HG02610 (cell line): ENCODE measurements at regions not wholly inside any gene's neighbourhood (a gene's known extent, or its start where the extent isn't known, plus 50 kb on each side); places are given as distances from the start of the nearest gene placed in this dataset.
A peak's percentile ranks its signal among the peaks of the same experiment; 100 is the strongest.

ENCODE experiments used
- ATAC-seq: cut with Tn5 transposase; IDR thresholded peaks from one replicate; pipeline ENCODE4 v1.9.1; 2021; ENCODE audit warnings: mild to moderate bottlenecking, moderate library complexity; ENCODE audit not compliant: unreplicated experiment

DNA sequence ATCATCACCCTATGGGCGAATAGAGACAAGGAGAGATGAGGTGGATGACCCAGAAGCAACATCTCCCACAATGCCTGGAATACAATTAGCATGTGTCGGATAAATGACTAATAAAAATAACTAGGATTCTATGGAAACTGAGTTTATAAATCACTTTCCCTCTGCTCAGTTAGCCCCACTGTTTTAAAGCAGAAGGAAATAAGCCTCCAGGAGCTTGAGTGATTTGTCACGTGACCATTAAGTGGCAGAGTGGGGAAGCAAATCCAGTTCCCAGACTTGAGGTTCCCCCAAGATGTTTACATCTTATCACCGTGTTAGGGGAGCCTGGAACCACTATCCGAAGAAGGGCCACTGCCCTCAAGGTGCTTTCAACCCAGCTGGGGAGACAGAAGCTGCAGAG, 136.5 kb upstream of the CCND2 start:
- ATAC-seq = no peak

DNA sequence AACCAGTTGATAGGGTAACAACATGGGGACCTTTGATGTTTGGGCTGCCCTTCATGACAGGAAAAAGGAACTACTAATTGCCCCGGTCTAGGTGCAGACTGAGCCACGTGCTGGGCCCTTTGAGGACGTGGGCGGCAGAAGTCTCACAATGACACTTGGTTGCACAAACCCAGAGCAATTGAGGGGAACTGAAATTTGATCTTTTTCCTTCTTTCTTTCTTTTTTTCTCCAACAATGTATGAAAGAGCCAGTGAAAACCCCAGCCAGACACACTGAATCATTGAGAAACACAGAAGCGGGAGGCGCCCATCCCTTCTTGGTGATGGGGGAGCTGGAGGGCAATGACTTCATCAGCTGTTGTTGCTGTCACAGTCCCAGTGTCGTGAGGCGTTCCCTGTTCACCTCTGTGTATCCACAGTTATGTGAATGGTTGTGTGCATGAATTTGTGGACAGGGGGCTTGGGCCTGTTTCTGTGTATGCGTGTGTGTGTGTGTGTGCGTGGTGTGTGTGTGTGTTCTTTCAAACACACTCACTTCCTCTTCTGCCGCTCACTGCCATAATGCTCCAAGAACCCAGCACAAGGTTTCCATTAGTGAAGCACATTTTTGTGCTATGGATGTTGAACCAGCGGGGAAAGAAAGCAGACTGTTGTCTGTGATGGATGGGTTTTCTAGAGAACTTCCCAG, 137.5 kb upstream of the CCND2 start:
- peak; percentile 83 for ATAC-seq

DNA sequence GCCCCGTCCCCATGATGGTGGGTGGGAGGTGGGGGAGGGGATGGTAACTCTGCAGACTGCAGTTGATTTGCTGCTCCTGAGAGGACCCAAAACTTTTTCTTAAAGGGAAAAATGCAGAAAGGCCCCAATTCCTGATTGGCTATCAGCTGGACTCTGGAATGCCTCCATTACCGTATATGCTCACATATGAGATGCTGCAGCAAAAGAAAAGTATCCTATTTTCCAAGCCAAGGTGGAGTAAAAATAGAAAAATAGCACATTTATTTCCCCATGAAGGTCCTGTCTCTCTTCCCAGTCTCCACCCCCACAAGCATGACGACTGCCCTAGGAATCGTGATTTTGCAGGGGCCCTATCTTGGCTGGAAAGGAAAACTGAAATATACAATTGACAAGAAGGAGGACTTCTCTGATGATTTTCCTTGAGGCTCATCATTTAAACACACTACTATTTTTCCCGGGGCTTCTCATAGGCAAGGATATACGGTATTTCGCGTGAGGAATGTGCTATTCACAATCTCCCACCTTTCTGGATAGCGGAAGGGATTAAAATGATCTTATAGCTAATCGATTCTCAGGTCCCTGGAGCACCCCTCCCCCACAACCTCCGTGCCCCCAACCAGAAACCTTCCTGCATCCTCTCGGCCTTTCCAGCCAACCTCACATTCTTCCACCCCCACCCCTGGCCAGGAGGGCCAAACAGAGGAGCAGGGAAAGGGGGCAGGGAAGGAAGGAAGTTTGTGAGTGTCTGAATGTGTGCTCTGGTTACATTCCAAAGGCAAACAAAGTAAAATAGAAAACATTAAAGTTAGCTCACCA, 138.9 kb upstream of the CCND2 start:
- no peak for ATAC-seq

DNA sequence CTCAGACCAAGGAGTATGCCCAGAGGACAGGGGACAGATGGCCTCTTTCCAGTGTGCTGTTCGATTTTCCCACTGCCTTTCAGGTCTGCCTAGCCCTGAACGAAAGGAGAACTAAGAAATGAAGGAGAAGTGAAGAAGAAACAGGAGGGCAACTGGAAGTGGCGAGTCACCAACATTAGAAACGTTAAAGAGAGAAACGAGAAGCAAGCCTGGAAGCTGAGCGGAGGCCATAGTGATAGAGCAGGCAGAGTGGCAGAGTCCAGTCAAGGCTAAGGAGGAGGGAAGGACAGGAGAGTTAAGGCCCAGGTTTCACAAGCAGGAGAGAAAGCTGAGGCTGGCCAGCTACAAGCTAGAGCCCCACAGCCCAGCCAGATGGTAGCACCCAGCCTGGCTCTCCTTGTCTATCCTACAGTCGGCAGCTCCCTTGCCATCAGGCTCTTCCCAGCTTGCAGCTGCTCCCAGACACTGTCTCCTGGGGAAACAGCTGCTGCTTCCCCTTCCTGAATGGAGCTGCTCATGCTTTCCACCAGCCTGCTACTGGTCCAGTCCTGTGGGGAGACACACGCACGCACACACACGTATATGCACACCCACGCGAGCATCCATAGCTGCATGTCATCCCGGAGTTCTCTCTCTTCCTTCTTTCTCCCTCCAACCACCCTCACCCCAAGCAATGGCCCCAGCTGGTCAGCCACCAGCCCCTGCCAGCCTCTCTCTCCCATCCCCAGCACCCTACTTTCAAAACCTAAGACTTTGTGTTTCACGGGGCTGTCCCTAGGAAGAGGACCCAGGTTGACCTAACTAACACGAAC, 139.7 kb upstream of the CCND2 start:
- no peak for ATAC-seq

DNA sequence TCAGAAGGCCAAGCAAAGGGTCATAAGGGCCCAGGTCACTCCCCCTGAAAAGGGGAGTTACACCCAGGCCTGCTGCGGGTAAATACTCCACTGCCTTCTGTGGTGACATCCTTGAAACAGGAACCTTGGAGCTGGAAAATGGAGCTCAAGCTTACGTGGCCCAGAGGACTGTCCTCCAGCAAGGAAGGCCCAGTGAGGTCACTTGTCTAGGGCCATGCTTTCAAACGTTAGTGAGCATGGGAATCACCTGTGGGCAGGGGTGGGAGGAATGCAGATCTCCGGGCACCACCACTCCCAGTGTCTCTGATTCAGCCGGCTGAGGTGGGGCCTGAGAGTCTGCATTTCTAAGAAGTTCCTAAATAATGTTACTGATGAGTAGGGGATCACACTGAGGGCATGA, 140.5 kb upstream of the CCND2 start:
- ATAC-seq = no peak

DNA sequence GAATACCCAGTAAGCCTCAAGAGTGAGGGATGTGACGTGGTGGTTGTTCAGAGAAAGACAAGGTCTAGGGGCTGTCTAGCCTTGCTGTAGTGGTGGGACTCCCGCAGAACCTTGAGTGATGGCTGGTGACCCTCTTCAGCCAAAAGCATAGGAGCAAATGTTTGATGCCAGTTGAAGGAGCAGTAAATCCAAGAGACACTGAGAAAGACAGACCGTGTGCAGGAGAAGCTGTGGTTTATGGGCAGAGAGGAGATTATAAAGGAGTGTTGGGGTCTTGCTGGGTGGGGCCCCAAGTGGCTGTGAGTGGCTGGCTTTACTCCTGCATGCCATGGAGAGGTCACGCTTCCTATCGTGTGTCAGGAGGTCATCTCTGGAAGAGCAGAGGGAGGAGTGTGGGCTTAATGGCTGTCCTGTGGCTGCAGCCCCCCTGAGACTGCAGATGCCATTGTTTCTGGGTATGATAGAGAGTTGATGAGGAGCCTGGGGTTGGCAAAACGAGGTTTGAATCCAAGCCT, 152.0 kb upstream of the CCND2 start:
- ATAC-seq = no peak

DNA sequence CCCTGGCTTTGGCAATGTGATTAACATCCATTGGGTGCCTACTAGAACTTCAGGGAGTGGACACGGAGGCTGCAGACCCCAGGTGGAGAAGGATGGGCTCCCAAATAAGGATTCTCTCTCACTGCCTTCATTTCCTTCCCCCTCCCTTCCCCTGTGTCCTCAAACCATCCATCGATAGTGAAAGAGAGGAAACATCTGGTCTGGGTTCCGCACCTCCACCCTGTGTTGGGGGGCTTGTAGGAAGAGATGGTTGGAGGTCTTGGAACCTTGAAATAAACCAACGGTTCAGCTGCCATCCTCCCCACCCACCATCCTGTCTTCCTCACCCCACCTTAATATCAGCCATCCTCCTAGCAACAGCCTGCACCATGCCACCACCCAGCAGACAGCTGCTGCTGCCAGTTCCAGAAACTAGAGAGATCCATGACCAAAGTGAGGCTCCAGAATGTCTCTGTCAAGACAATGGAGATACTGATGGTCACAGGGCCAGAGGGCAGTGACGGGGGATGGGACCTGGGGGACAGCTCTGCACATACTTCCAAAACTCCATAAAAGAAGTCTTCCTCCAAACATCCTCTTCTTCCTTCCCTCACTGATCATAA, 153.1 kb upstream of the CCND2 start:
- no peak for ATAC-seq

DNA sequence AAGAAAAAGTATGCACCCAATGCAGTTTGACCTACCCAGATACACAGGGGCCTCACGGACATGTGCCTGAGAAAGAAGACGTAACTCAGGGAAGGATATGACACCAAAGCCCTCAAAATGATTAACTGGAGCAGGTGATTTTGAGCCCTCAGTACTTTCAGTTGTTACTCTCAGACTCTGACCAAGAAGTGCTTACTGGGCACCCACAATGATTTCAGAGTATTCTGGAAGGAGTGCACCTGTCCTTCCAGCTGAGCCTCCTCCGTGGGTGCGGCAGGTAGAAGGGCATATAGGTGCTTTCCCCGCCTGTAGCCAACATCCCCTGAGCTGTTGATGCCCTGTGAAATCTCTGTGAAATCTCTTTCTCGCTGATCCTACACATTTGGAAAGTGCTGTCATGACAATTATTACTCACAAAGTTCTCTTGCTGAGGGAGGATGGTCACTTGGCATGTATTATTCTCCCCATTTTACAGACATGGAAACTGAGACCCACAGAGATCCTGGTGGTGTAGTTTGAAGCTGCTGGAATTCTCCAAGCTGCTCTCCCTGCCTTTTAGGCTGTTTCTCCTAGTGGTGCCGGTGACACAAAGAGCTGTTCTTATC, 154.3 kb upstream of the CCND2 start:
- peak; percentile 74 for ATAC-seq

DNA sequence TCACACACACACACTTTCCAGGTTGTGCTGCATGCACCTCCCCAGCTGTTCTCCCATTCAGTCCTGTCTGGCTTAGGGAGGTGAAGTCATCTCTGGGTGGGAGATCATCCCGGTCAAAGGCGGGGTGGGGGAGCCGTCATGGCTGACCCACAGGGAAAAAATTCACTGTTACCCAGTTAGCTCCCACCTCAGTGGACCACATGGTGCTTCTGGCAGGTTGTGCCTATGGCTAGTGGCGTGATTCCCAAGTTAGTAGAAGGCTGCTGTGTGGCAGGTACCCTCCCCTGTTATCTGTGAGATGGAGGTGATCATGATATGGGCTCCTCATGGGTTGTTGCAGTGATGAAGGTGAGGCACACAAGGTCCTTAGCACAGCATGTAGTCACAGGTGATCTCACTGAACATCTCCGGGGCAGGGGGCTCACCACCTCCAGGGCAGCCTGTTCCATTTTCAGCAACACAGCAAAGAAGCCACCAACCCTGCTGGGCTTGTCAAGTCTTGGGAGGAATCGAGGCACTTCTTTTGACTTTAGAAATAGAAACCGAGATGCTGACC, 154.9 kb upstream of the CCND2 start:
- no peak for ATAC-seq

DNA sequence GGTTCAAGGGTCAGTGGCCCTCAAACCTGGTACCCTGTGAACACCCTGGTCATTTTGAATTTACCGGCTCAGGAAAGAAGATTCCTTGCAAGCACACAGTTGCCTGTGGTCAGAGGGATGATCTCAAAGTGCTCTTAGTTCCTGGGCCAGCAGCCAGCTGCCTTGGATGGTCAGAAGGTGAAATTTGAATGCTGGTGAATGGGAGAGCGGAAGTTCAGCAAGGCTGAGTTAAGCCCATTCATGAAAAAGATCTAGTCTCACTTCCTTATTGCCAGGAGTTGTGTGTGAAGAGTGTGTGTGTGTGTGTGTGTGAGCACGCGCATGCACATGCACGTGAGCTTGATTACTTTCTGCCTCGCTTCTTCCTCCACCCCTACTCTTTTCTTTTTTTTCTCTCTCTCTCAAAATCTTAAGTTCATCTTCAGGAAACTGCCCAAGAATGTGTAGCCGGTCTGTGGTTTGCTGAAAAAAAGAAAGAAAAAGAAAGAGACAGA, 155.5 kb upstream of the CCND2 start:
- peak; percentile 34 for ATAC-seq

DNA sequence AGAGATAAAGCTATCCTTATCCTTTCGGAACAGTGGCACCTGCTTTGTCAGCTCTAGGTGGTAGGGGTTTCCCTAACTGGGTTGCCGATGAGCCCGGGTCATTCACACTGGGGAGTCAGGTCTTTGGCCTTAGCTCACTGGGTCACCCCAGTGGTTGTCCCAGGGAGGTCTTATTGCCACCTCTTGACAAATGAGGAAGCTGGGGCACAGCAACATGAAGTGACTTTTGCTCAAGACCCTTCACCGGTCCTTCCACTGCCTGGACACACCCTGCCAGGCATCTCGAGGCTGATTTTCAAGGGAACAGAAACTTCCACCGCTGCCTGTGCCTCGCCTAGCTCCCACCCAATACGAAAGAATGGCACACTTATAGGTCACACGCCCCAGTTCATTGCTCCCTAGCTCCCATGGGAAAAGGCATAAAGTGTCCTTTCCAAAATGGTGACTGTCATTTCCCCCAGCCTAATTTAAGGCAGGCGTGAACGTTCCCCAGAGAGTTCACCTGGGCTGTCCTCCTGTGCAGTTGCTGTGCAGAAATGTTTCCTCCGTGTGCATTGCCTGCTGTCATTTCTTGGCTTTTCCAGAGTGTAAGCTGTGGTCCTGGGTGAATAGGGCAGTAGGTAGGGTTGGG, 156.1 kb upstream of the CCND2 start:
- ATAC-seq = peak; percentile 1

DNA sequence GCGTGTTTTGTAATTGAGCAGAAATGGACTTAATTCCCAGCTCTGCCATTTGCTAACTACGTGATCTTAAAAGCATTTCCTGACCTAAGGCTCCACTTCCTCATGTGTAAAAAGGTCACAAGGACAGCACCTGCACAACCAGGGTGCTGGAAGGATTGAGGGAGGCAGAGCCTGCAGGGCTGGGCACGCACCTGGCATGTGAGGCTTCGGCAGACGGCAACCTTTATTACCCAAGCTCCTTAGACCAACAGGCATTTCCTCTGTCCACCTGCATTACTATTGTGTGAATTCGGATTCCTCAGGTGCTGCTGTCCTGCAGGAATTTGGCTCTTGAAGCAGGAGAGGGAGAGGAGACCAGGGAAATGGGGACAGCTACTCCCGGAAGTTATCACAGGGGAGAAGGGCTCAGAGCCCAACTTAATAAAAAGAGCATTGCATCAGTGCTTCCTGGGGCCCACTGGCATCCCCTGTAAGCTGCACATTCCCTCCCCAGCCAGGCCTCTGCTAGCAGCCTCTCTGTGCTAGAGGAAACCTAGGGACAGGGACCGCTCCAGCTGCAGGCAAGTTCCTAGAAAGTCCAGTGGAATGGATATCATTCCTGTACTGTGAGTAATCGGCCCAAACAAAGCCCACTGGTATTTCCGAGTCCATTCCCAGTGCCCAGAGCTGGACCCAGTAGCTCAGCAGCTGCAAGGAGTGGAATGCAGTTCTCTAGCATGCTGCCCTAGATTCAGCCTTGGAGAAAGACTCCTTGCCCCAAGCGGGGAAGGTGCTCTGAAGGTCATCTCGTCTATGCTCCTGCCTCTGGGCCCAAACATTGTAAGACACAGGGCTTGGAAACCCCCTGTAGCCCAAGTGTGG, 157.1 kb upstream of the CCND2 start:
- no peak for ATAC-seq

DNA sequence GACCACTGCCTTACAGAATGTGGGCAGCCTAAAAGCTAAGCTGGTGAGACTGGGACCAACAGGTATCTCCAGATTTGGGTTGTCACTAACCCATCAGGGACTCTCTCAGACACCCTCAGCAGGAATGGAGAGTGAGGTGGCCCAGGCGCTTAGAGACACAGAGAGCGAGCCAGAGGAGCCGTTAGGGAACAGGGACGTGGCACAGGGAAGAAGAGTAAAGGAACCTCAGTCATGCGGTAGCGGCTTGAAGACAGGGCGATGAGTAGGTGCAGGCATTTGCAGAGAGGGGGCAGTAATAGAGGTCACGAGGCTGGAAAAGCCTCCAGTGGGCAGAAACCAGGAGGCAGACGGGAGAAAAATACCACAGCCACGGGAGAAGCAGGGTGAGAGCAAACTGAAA, 158.0 kb upstream of the CCND2 start:
- no peak for ATAC-seq

DNA sequence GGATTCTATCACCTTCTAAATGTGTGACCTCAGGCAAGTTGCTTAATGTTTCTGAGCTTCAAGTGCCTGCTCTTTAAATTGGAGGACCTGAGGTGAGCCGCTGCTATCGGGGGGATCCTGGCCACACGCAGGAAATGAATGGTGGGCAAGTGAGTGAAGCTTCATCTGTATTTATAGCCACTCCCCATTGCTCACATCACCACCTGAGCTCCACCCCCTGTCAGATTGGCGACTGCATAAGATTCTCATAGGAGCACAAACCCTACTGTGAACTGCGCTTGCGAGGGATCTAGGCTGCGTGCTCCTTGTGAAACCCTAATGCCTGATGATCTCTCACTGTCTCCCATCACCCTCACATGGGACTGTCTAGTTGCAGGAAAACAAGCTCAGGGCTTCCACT, 158.6 kb upstream of the CCND2 start:
- no peak for ATAC-seq

DNA sequence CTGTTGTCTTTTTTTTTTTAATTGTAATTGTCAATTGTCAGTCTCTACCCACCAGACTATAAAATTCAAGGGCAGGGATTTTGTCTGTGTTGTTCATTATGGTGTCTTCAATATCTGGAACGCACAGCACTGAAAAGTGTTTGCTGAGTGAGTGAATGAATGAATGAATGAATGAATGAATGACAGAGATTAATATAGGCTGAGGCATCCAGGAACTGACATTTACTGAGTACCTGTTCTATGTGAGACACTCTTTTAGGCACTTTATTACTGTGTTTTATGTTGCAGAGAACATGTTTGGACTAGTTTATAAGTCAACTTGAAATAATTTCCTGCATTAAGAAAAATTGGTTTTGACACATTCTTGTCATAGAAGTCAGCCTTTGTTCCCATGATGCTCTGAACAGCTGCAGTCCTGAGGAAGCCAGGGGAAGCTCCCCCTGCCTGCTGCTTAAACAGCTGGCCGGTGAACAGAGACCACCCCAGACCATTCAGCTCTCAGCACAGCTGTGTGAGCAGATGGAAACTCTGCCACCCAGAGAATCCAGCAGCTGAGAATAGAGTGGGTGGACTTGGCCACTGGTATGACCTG, 160.7 kb upstream of the CCND2 start:
- ATAC-seq = no peak

DNA sequence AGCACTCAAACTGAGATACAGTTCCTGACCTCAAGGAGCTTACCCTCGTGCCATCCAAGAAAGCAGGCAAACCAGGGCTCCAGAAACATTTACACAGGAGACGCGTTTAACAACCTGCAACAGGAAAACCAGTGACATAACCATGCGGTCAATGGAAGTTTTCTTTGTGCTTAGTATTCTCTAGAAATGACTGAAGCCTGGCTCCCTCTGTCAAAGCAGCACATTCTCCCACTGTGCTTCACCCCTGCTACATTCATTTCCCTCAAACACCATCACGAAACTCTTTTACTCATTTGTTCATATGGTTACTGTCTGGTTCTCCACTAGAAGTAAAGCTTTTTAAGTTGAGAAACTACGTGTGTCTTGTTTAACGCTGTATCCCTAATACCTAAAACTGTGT, 161.3 kb upstream of the CCND2 start:
- peak; percentile 41 for ATAC-seq

DNA sequence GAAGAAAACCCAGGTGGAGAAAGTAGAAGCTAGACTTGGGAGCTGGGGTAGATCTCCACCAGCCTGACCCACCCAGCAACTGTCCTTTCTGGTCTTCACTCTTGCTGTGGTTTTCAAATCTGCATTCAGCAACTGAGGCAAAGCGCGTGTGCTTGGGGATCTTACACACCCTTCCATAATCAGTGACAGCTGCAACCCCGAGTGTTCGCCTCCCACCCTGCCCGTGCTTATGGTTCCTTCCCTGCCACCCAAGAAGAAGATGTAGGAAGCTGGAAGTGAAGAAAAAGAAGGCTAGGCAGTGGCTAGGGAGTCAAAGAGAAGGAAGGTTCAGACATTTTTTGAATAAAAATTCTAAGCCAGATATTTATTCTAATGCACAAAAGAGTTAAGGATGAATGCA, 162.6 kb upstream of the CCND2 start:
- ATAC-seq = no peak

DNA sequence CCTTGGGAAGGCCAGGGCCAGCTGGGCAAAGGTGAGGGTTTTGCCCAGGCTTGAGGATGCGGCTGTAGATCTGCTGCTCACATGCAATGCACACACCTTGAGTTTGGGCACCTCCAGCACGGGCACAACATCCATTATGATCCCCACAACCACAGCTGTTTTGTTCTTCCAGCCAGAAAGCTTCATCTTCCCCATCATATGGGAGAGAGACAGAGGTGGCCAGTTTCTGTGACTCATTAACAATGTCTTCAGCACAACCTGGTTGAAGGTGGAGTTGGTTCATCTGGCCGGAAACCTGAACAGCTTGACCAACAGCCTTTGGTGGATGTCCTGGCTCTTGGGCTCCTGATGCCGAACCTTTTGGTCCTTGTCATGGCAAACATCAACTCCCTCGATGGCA, 163.7 kb upstream of the CCND2 start:
- no peak for ATAC-seq
